HEK293 (cell line): ENCODE measurements at regions not wholly inside any gene's neighbourhood (a gene's known extent, or its start where the extent isn't known, plus 50 kb on each side); places are given as distances from the start of the nearest gene placed in this dataset.

Experiments
- CTCF ChIA-PET: fragments of 350-600 bp; formaldehyde crosslinking; extraction: SDS; loops from one replicate; lab custom pipeline; 2021; ENCODE audit warnings: antibody characterized with exemption; lab: Yijun Ruan, JAX
- POLR2A ChIA-PET: fragments of 300-600 bp; formaldehyde crosslinking; extraction: SDS; loops from one replicate; lab custom pipeline; 2020; ENCODE audit warnings: antibody characterized with exemption, inconsistent platforms; lab: Yijun Ruan, JAX
- H3K27ac ChIP-seq: fragments of 200-500 bp; sonication (Bioruptor generic); 2 replicates; pipeline ENCODE4 v1.5.1; 2014; ENCODE audit warnings: low read depth, low read length, control low read depth, inconsistent platforms; ENCODE audit errors: extremely low read depth
- H3K36me3 ChIP-seq, 2 experiments: fragments of 200-500 bp in 1 of 2; sonication (Bioruptor generic) in 1 of 2; 1 replicate in 1 of 2; 2 replicates in 1 of 2; pipeline ENCODE4 v1.5.1; 2014 to 2017; ENCODE audit warnings: inconsistent platforms in 2 of 2, low read length in 2 of 2; ENCODE audit not compliant: control insufficient read depth in 2 of 2, insufficient read depth in 1 of 2
- H3K4me1 ChIP-seq: fragments of 200-500 bp; sonication (Bioruptor generic); 2 replicates; pipeline ENCODE4 v1.5.1; 2014; ENCODE audit warnings: mild to moderate bottlenecking, low read length, inconsistent platforms; ENCODE audit not compliant: control insufficient read depth, insufficient read depth
- H3K4me3 ChIP-seq: 2 replicates; pipeline ENCODE4 v1.5.1; 2011; ENCODE audit warnings: low read depth, mild to moderate bottlenecking, control low read depth, low read length, moderate library complexity
- H3K9me3 ChIP-seq: fragments of 200-500 bp; sonication (Bioruptor generic); 2 replicates; pipeline ENCODE4 v1.5.1; 2014; ENCODE audit warnings: low read depth, low read length, inconsistent platforms; ENCODE audit not compliant: control insufficient read depth, insufficient read depth
- KLF8 ChIP-seq: fragments of 450-650 bp; formaldehyde crosslinking; IDR thresholded peaks from 2 replicates; pipeline ENCODE4 v1.5.1; 2016; ENCODE audit warnings: missing biosample characterization, missing genetic modification characterization
- KLF9 ChIP-seq: fragments of 450-650 bp; formaldehyde crosslinking; IDR thresholded peaks from 2 replicates; pipeline ENCODE4 v1.5.1; 2016; ENCODE audit warnings: missing biosample characterization, missing genetic modification characterization, low read depth
- MEIS1 ChIP-seq: sonication (generic); formaldehyde crosslinking; IDR thresholded peaks from 2 replicates; pipeline ENCODE4 v1.8.1; 2022; ENCODE audit warnings: missing genetic modification reagents, mild to moderate bottlenecking, borderline replicate concordance
- SETDB1 ChIP-seq: IDR thresholded peaks from one replicate; pipeline ENCODE4 v1.6.1; 2017; ENCODE audit warnings: mild to moderate bottlenecking, low read length, moderate library complexity, mixed read lengths; ENCODE audit not compliant: insufficient read length
- YY1 ChIP-seq: fragments of 450-650 bp; formaldehyde crosslinking; IDR thresholded peaks from 2 replicates; pipeline ENCODE4 v1.5.1; 2018; ENCODE audit warnings: missing biosample characterization, missing genetic modification characterization
- ZEB2 ChIP-seq: fragments of 450-650 bp; formaldehyde crosslinking; IDR thresholded peaks from 2 replicates; pipeline ENCODE4 v1.5.1; 2016; ENCODE audit warnings: missing biosample characterization, missing genetic modification characterization
- ZNF114 ChIP-seq: fragments of 450-650 bp; formaldehyde crosslinking; IDR thresholded peaks from 2 replicates; pipeline ENCODE4 v1.5.0; 2017; ENCODE audit warnings: missing biosample characterization, missing genetic modification characterization
- ZNF157 ChIP-seq: fragments of 450-650 bp; formaldehyde crosslinking; IDR thresholded peaks from 2 replicates; pipeline ENCODE4 v1.5.1; 2016; ENCODE audit warnings: missing biosample characterization, missing genetic modification characterization
- ZNF16 ChIP-seq: fragments of 450-650 bp; formaldehyde crosslinking; IDR thresholded peaks from 2 replicates; pipeline ENCODE4 v1.5.1; 2016; ENCODE audit warnings: low read depth, missing biosample characterization, missing genetic modification characterization
- ZNF248 ChIP-seq: fragments of 450-650 bp; formaldehyde crosslinking; IDR thresholded peaks from 2 replicates; pipeline ENCODE4 v1.5.1; 2017; ENCODE audit warnings: missing biosample characterization, missing genetic modification characterization
- ZNF266 ChIP-seq: fragments of 450-650 bp; formaldehyde crosslinking; IDR thresholded peaks from 2 replicates; pipeline ENCODE4 v1.5.1; 2016; ENCODE audit warnings: missing biosample characterization, missing genetic modification characterization, low read depth
- ZNF292 ChIP-seq: fragments of 450-650 bp; formaldehyde crosslinking; IDR thresholded peaks from 2 replicates; pipeline ENCODE4 v1.5.1; 2016; ENCODE audit warnings: low read depth, missing biosample characterization, missing genetic modification characterization, borderline replicate concordance
- ZNF302 ChIP-seq: fragments of 450-650 bp; formaldehyde crosslinking; IDR thresholded peaks from 2 replicates; pipeline ENCODE4 v1.5.1; 2016; ENCODE audit warnings: missing biosample characterization, missing genetic modification characterization, low read depth
- ZNF311 ChIP-seq: fragments of 450-650 bp; formaldehyde crosslinking; IDR thresholded peaks from 2 replicates; pipeline ENCODE4 v1.5.1; 2017; ENCODE audit warnings: missing biosample characterization, missing genetic modification characterization, borderline replicate concordance
- ZNF341 ChIP-seq: fragments of 450-650 bp; formaldehyde crosslinking; IDR thresholded peaks from 2 replicates; pipeline ENCODE4; 2016; ENCODE audit warnings: low read depth, missing biosample characterization, missing genetic modification characterization
- ZNF37A ChIP-seq: fragments of 450-650 bp; IDR thresholded peaks from 2 replicates; pipeline ENCODE4 v1.5.1; 2018; ENCODE audit warnings: missing biosample characterization, missing genetic modification characterization
- ZNF391 ChIP-seq: fragments of 450-650 bp; formaldehyde crosslinking; IDR thresholded peaks from 2 replicates; pipeline ENCODE4 v1.5.1; 2016; ENCODE audit warnings: low read depth, missing biosample characterization, missing genetic modification characterization, borderline replicate concordance
- ZNF544 ChIP-seq: fragments of 450-650 bp; formaldehyde crosslinking; IDR thresholded peaks from 2 replicates; pipeline ENCODE4 v1.5.0; 2017; ENCODE audit warnings: missing biosample characterization, missing genetic modification characterization
- ZNF571 ChIP-seq: fragments of 450-650 bp; formaldehyde crosslinking; IDR thresholded peaks from 2 replicates; pipeline ENCODE4 v1.5.0; 2017; ENCODE audit warnings: missing biosample characterization, missing genetic modification characterization
- ZNF610 ChIP-seq: fragments of 450-650 bp; formaldehyde crosslinking; IDR thresholded peaks from 2 replicates; pipeline ENCODE4 v1.5.1; 2016; ENCODE audit warnings: missing biosample characterization, missing genetic modification characterization, borderline replicate concordance
- ZNF639 ChIP-seq: fragments of 450-650 bp; formaldehyde crosslinking; IDR thresholded peaks from 2 replicates; pipeline ENCODE4 v1.5.1; 2016; ENCODE audit warnings: missing biosample characterization, missing genetic modification characterization
- ZNF664 ChIP-seq: fragments of 450-650 bp; formaldehyde crosslinking; IDR thresholded peaks from 2 replicates; pipeline ENCODE4 v1.5.1; 2016; ENCODE audit warnings: missing biosample characterization, missing genetic modification characterization
- ZNF670 ChIP-seq: fragments of 450-650 bp; formaldehyde crosslinking; IDR thresholded peaks from 2 replicates; pipeline ENCODE4 v1.5.1; 2016; ENCODE audit warnings: missing biosample characterization, missing genetic modification characterization, low read depth
- ZNF701 ChIP-seq: fragments of 450-650 bp; formaldehyde crosslinking; IDR thresholded peaks from 2 replicates; pipeline ENCODE4 v1.5.1; 2016; ENCODE audit warnings: missing biosample characterization, missing genetic modification characterization
- ZNF791 ChIP-seq: fragments of 450-650 bp; formaldehyde crosslinking; IDR thresholded peaks from 2 replicates; pipeline ENCODE4 v1.5.1; 2016; ENCODE audit warnings: missing biosample characterization, missing genetic modification characterization
- TF ChIP-seq, protein P1 (sequence below): fragments of 450-650 bp; formaldehyde crosslinking; IDR thresholded peaks from 2 replicates; pipeline ENCODE4 v1.5.1; 2016; ENCODE audit warnings: missing biosample characterization, missing genetic modification characterization
- TF ChIP-seq, protein P2 (sequence below): fragments of 450-650 bp; formaldehyde crosslinking; IDR thresholded peaks from 2 replicates; pipeline ENCODE4 v1.5.1; 2016; ENCODE audit warnings: missing biosample characterization, missing genetic modification characterization
- TF ChIP-seq, protein P3 (sequence below): fragments of 450-650 bp; formaldehyde crosslinking; IDR thresholded peaks from 2 replicates; pipeline ENCODE4 v1.5.1; 2016; ENCODE audit warnings: missing biosample characterization, missing genetic modification characterization

DNA sequence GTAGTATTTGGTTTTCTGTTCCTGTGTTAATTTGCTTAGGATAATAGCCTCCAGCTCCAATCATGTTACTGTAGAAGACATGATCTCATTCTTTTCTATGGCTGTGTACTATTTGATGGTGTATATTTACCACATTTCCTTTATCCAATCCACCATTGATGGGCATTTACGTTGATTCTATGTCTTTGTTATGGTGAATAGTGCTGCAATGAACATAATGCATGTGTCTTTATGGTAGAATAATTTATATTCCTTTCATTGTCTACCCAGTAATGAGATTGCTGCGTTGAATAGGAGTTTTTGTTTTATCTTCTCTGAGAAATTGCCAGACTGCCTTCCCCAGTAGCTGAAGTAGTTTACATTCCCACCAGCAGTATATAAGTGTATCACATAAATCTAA, 538.8 kb downstream of the LRRIQ3 start:
- TF ChIP-seq ZNF639 (tag by site-specific recombination), result no peak
- TF ChIP-seq, all 188 proteins: peak for 0
- no peaks in the 10 kb centered on the region for H3K9me3 ChIP-seq
- H3K4me1 ChIP-seq, result no peaks in the 10 kb centered on the region
- H3K36me3 ChIP-seq, result no peaks in the 10 kb centered on the region
- CTCF ChIA-PET, result interaction anchor here (0.6 kb wide), 2 partner anchors 322 to 887 kb away, joined by 3 read pairs; no protein-coding TSS in a partner anchor
- no peak overlapping the region for H3K27ac ChIP-seq
- H3K4me3 ChIP-seq, result no peak overlapping the region
- POLR2A ChIA-PET, result no interaction called here

DNA sequence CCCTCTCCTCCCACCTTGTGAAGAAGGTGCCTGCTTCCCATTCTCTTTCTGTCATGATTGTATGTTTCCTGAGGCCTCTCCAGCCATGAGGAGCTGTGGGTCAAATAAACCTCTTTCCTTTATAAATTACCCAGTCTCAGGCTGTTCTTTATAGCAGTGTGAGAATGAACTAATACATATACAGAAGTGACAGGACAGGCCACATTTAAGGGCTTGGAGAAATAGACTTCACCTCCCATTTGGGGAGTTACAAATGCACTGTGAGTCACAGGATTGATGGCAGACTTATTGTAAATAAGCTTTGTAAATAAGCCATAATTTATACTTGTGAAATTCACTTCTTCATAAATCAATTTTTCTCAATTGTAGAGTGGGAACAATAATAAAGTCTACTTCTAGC, 543.3 kb downstream of the LRRIQ3 start:
- Histone ChIP-seq H3K9me3 (no peaks in the 10 kb centered on the region), H3K4me1 (no peaks in the 10 kb centered on the region)
- TF ChIP-seq ZNF266, result no peak
- no peak for TF ChIP-seq ZEB2 (tag by site-specific recombination)
- TF ChIP-seq, protein P1, sequence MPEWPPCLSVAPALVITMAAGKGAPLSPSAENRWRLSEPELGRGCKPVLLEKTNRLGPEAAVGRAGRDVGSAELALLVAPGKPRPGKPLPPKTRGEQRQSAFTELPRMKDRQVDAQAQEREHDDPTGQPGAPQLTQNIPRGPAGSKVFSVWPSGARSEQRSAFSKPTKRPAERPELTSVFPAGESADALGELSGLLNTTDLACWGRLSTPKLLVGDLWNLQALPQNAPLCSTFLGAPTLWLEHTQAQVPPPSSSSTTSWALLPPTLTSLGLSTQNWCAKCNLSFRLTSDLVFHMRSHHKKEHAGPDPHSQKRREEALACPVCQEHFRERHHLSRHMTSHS (tag by site-specific recombination), result no peak
- TF ChIP-seq ZNF391 (tag by site-specific recombination), result no peak
- TF ChIP-seq ZNF791 (tag by site-specific recombination), result no peak
- TF ChIP-seq, protein P2, sequence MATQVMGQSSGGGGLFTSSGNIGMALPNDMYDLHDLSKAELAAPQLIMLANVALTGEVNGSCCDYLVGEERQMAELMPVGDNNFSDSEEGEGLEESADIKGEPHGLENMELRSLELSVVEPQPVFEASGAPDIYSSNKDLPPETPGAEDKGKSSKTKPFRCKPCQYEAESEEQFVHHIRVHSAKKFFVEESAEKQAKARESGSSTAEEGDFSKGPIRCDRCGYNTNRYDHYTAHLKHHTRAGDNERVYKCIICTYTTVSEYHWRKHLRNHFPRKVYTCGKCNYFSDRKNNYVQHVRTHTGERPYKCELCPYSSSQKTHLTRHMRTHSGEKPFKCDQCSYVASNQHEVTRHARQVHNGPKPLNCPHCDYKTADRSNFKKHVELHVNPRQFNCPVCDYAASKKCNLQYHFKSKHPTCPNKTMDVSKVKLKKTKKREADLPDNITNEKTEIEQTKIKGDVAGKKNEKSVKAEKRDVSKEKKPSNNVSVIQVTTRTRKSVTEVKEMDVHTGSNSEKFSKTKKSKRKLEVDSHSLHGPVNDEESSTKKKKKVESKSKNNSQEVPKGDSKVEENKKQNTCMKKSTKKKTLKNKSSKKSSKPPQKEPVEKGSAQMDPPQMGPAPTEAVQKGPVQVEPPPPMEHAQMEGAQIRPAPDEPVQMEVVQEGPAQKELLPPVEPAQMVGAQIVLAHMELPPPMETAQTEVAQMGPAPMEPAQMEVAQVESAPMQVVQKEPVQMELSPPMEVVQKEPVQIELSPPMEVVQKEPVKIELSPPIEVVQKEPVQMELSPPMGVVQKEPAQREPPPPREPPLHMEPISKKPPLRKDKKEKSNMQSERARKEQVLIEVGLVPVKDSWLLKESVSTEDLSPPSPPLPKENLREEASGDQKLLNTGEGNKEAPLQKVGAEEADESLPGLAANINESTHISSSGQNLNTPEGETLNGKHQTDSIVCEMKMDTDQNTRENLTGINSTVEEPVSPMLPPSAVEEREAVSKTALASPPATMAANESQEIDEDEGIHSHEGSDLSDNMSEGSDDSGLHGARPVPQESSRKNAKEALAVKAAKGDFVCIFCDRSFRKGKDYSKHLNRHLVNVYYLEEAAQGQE (tag by site-specific recombination), result no peak
- TF ChIP-seq ZNF610, result no peak
- no peak for TF ChIP-seq ZNF311 (tag by site-specific recombination)
- TF ChIP-seq ZNF292, result no peak
- TF ChIP-seq ZNF670 (tag by site-specific recombination), result no peak
- no peak for TF ChIP-seq ZNF664 (tag by site-specific recombination)
- no peak for TF ChIP-seq ZNF37A
- no peak for TF ChIP-seq ZNF248 (tag by site-specific recombination)
- TF ChIP-seq ZNF701 (tag by site-specific recombination), result no peak
- TF ChIP-seq MEIS1 (CRISPR knock-in tag), result no peak
- TF ChIP-seq, all 188 proteins: peak for 0
- ChIA-PET POLR2A (no interaction called here), CTCF (interaction anchor here (1.7 kb wide), 1 partner anchor 20 kb away, joined by 6 read pairs; no protein-coding TSS in a partner anchor)
- Histone ChIP-seq H3K36me3 (no peaks in the 10 kb centered on the region), H3K27ac (no peak overlapping the region), H3K4me3 (no peak overlapping the region)

DNA sequence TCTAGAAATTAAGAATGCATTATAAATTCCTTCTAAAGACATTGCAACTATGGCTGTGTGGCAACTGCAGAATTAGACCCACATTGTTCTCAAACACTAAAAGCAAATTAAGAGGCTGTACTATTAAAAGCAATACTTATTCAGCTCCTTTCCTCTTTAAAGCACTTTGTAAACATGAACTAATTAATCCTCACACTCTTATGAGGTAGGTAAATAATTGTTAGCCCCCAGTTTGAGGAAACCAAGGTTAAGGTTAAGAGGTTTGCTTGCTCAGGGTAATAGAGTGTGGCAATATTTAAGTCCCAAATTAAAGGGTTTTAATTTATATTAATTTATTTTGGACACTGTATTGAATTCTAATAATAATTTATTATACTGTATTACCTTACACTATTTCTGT, 553.8 kb downstream of the LRRIQ3 start:
- ChIA-PET CTCF (no interaction called here), POLR2A (no interaction called here)
- H3K27ac ChIP-seq, result no peak overlapping the region
- H3K36me3 ChIP-seq, result no peaks in the 10 kb centered on the region
- H3K9me3 ChIP-seq, result no peaks in the 10 kb centered on the region
- H3K4me3 ChIP-seq, result no peak overlapping the region
- H3K4me1 ChIP-seq, result no peaks in the 10 kb centered on the region
- TF ChIP-seq ZNF544 (tag by site-specific recombination) (no peak), ZNF571 (tag by site-specific recombination) (no peak), ZNF16 (tag by site-specific recombination) (no peak), YY1 (tag by site-specific recombination) (no peak), ZNF114 (tag by site-specific recombination) (no peak), KLF8 (tag by site-specific recombination) (no peak), ZNF341 (tag by site-specific recombination) (no peak), ZNF302 (tag by site-specific recombination) (no peak), ZNF157 (no peak), SETDB1 (no peak), KLF9 (tag by site-specific recombination) (no peak)
- TF ChIP-seq, protein P3, sequence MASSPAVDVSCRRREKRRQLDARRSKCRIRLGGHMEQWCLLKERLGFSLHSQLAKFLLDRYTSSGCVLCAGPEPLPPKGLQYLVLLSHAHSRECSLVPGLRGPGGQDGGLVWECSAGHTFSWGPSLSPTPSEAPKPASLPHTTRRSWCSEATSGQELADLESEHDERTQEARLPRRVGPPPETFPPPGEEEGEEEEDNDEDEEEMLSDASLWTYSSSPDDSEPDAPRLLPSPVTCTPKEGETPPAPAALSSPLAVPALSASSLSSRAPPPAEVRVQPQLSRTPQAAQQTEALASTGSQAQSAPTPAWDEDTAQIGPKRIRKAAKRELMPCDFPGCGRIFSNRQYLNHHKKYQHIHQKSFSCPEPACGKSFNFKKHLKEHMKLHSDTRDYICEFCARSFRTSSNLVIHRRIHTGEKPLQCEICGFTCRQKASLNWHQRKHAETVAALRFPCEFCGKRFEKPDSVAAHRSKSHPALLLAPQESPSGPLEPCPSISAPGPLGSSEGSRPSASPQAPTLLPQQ, result no peak
